ENCODE measurements at regions not wholly inside any gene's neighbourhood (a gene's known extent, or its start where the extent isn't known, plus 50 kb on each side); places are given as distances from the start of the nearest gene placed in this dataset.

- DNase-seq (ENCODE audit: low read depth) = peak; percentile 51
These were observed 57.9 kb upstream of the MAF start for GRCh38 chr16:79658301-79659033.

GRCh38 chr16:79656553-79657115, 56.1 kb upstream of the MAF start:
- DNase-seq (ENCODE audit: low read depth) = no peak

GRCh38 chr16:79653373-79653891, 52.9 kb upstream of the MAF start:
- DNase-seq (ENCODE audit: low read depth) = peak; percentile 35

- peak; percentile 53 for DNase-seq (ENCODE audit: low read depth)
These were observed 50.8 kb upstream of the MAF start for GRCh38 chr16:79651363-79651762.

All from fibroblast of gingiva (primary cell).